ENCODE measurements at regions not wholly inside any gene's neighbourhood (a gene's known extent, or its start where the extent isn't known, plus 50 kb on each side); places are given as distances from the start of the nearest gene placed in this dataset.
"Not testable (repeated sequence)": the region's sequence is repeated elsewhere in the genome, so short reads cannot be mapped to it uniquely, and the experiment has no call there.

DNA sequence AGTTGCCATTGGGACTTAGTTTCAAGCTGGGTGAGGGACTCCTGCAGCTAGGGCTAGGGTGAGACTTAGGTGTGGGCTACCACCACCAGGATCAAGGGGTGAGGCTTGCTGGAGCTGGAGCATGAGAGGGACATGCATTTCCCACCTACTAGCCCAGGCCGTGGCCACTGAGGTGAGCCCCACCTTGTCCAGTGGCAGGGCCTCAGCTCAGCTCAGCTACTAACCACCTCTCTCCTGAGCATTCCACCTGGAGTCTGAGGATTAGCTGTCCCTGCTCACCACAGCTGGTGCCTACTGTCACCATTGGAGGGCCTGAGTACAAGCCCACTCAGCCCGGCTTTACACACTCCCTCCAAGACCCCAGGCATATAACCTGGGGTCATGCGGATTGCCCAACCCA is 62.6 kb upstream of the MAGEH1 start:
- DNase-seq: no peak
- ATAC-seq: no peak
- 51 to 90% methylated on average over 3 of the region's 3 CpGs for WGBS, 2 donors
- TF ChIP-seq, protein P1, sequence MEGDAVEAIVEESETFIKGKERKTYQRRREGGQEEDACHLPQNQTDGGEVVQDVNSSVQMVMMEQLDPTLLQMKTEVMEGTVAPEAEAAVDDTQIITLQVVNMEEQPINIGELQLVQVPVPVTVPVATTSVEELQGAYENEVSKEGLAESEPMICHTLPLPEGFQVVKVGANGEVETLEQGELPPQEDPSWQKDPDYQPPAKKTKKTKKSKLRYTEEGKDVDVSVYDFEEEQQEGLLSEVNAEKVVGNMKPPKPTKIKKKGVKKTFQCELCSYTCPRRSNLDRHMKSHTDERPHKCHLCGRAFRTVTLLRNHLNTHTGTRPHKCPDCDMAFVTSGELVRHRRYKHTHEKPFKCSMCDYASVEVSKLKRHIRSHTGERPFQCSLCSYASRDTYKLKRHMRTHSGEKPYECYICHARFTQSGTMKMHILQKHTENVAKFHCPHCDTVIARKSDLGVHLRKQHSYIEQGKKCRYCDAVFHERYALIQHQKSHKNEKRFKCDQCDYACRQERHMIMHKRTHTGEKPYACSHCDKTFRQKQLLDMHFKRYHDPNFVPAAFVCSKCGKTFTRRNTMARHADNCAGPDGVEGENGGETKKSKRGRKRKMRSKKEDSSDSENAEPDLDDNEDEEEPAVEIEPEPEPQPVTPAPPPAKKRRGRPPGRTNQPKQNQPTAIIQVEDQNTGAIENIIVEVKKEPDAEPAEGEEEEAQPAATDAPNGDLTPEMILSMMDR (IDR thresholded peaks at IDR 0.05): no peak
- intact Hi-C loops (cut with DNase I): no loop called here
- Histone ChIP-seq H3K27ac (no peak overlapping the region), H3K4me1 (no peaks in the 10 kb centered on the region), H3K36me3 (no peaks in the 10 kb centered on the region), H3K4me3 (no peak overlapping the region), H3K27me3 (peaks cover 0 to 18% (median 0%) of the 10 kb centered on the region in 7 donors), H3K9me3 (peaks cover 0 to 8% (median 0%) of the 10 kb centered on the region in 11 donors)

DNA sequence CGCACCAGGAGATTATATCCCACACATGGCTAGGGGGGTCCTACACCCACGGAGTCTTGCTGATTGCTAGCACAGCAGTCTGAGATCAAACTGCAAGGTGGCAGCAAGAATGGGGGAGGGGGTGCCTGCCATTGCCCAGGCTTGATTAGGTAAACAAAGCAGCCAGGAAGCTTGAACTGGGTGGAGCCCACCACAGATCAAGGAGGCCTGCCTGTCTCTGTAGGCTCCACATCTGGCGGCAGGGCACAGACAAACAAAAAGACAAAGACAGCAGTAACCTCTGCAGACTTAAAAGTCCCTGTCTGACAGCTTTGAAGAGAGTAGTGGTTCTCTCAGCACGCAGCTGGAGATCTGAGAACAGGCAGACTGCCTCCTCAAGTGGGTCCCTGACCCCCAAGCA is 55.1 kb upstream of the MAGEH1 start:
- H3K9me3 ChIP-seq; H3K27ac ChIP-seq; H3K27me3 ChIP-seq; H3K4me3 ChIP-seq; DNase-seq; H3K36me3 ChIP-seq; H3K4me1 ChIP-seq; ATAC-seq; intact Hi-C loops (cut with DNase I): not testable (repeated sequence)
- WGBS, 2 donors: 58 to 71% methylated on average over 4 of the region's 4 CpGs

Data from heart right ventricle (tissue), 16 donors.